Natural killer cell treated with Interleukin-12 subunit alpha and Interleukin-12 subunit beta and Interleukin-15 and Interleukin-18, amount 100 ng/mL, for 72 hours (primary cell): ENCODE measurements at regions not wholly inside any gene's neighbourhood (a gene's known extent, or its start where the extent isn't known, plus 50 kb on each side); places are given as distances from the start of the nearest gene placed in this dataset.

Experiments
- ATAC-seq, 2 donors: fragments of 150-1000 bp; cut with Tn5 transposase in 1 of 2; sonication (Bioruptor Pico), chemical (Tn5 transposase) in 1 of 2; 2 replicates each; pipeline ENCODE4 v1.10.0; 2021
- DNase-seq: peaks from one replicate; pipeline ENCODE4 v3.0.0; 2022; ENCODE audit warnings: low spot score
- H3K27ac Mint-ChIP-seq, 2 donors: 1 replicate in 1 of 2; 2 replicates in 1 of 2; pipeline ENCODE4 v1.8.0; 2022; ENCODE audit warnings: mixed read lengths in 2 of 2, mild to moderate bottlenecking in 1 of 2, moderate library complexity in 1 of 2
- H3K27me3 Mint-ChIP-seq, 2 donors: 1 replicate in 1 of 2; 2 replicates in 1 of 2; pipeline ENCODE4 v1.8.0; 2022; ENCODE audit warnings: mixed read lengths in 2 of 2
- H3K36me3 Mint-ChIP-seq: one replicate; pipeline ENCODE4 v1.8.0; 2022; ENCODE audit warnings: mixed read lengths
- H3K4me1 Mint-ChIP-seq, 2 donors: 1 replicate in 1 of 2; 2 replicates in 1 of 2; pipeline ENCODE4 v1.8.0; 2022; ENCODE audit warnings: low read depth in 2 of 2, mixed read lengths in 2 of 2, mild to moderate bottlenecking in 1 of 2
- H3K4me3 Mint-ChIP-seq: one replicate; pipeline ENCODE4 v1.8.0; 2022; ENCODE audit warnings: mixed read lengths
- H3K9me3 Mint-ChIP-seq: 2 replicates; pipeline ENCODE4 v1.8.0; 2022; ENCODE audit warnings: mixed read lengths

GRCh38 chr3:86173401-86173800 lies 817.5 kb downstream of the VGLL3 start:
- peaks cover 9% of the 10 kb centered on the region for H3K36me3 Mint-ChIP-seq
- no peaks in the 10 kb centered on the region for H3K27me3 Mint-ChIP-seq
- no peak overlapping the region for H3K4me3 Mint-ChIP-seq
- H3K27ac Mint-ChIP-seq = no peak overlapping the region
- no peaks in the 10 kb centered on the region for H3K4me1 Mint-ChIP-seq
- DNase-seq (no peak), ATAC-seq (no peak)
- peaks cover 16% of the 10 kb centered on the region for H3K9me3 Mint-ChIP-seq

DNA sequence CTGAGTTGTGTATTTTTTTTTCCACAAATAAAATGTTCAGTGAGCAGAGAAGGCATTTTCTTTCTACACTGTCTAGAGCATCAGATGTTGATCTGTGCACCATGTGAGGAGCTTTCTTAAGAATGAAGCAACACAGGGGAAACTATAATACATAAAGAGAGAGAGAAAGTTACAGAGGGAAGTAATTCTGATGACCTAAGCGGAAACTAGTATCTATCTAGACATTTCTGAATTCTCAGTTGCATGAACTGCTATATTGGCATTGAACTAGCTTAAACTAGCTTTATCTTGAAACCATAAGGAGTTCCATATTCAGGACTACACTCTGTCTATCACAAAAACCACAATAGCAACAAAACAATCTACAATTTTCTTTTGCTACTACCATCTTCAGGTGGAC lies 822.4 kb downstream of the VGLL3 start:
- no peaks in the 10 kb centered on the region for H3K4me1 Mint-ChIP-seq
- ATAC-seq = no peak

DNA sequence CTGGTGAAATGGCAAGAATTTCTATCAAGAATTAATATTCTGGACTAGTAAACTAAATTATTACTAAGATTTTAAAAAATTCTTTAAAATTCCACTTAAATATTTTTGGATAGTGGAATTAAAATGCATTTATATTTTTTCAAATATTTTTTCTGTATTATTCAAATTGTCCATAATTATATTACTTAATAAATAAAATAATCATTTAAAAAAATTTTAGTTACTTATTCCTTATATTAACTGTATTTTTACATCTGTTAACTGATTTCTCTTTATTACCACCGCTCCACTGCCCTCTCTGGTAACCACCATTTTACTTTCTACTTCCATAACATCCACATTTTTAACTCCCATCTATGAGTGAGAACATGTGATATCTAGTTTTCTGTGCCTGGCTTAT lies 828.4 kb downstream of the VGLL3 start:
- Mint-ChIP-seq H3K9me3 (peaks cover 10% of the 10 kb centered on the region), H3K4me3 (no peak overlapping the region), H3K27me3 (no peaks in the 10 kb centered on the region)

More for the DNA sequence above, 822.4 kb downstream of the VGLL3 start:
- Mint-ChIP-seq H3K27me3 (no peaks in the 10 kb centered on the region), H3K9me3 (peaks cover 10% of the 10 kb centered on the region), H3K4me3 (no peak overlapping the region), H3K36me3 (peaks cover 2% of the 10 kb centered on the region), H3K27ac (no peak overlapping the region)
- no peak for DNase-seq

GRCh38 chr3:86161493-86161892 lies 829.5 kb downstream of the VGLL3 start:
- H3K9me3 Mint-ChIP-seq = peaks cover 10% of the 10 kb centered on the region
- no peaks in the 10 kb centered on the region for H3K27me3 Mint-ChIP-seq
- no peak overlapping the region for H3K4me3 Mint-ChIP-seq
- no peaks in the 10 kb centered on the region for H3K4me1 Mint-ChIP-seq
- ATAC-seq (no peak), DNase-seq (no peak)
- no peaks in the 10 kb centered on the region for H3K36me3 Mint-ChIP-seq
- no peak overlapping the region for H3K27ac Mint-ChIP-seq

More for the DNA sequence above, 828.4 kb downstream of the VGLL3 start:
- no peak for DNase-seq
- no peak for ATAC-seq
- Mint-ChIP-seq H3K36me3 (no peaks in the 10 kb centered on the region), H3K4me1 (no peaks in the 10 kb centered on the region), H3K27ac (no peak overlapping the region)

DNA sequence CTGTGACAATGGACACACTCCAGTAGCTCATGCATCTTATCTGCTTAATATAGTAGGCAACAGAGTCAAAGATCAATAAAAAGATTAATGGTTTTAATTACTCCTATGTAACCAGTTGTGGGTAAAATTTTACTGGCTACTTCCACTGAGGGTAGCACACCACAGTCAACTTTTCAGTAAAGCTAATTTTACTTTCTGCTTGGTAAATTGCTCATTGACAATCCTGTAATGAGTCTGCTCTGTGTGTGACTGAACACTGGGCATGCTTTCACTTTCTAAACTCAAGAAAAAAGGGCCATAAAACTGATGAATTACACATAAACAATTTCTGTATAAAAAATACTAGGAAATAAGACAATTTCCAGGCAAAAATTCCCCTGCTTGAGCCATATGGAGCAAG lies 838.3 kb downstream of the VGLL3 start:
- H3K27me3 Mint-ChIP-seq = no peaks in the 10 kb centered on the region
- ATAC-seq (no peak), DNase-seq (no peak)
- H3K36me3 Mint-ChIP-seq = peaks cover 7% of the 10 kb centered on the region
- no peak overlapping the region for H3K27ac Mint-ChIP-seq
- H3K9me3 Mint-ChIP-seq = peaks cover 16% of the 10 kb centered on the region
- no peaks in the 10 kb centered on the region for H3K4me1 Mint-ChIP-seq
- H3K4me3 Mint-ChIP-seq = no peak overlapping the region

DNA sequence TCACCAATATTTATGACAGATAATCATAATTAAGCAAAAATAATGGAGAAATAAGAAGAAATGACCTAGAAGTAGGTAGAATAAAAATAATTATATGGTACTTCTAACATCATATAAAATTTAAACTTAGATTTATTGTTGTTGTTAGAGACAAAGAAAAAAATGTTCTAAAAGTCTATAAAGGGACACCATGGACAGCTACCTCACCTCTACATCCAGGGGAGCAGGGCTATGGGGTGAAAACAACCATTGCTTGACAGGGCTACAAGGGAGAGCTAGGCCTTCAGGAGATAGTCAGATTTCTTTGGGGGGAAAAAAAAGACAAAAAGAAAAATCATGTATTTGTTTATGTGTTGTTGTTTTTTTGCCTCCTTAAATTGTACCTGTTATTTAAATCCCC lies 841.9 kb downstream of the VGLL3 start:
- Mint-ChIP-seq H3K9me3 (peaks cover 17% of the 10 kb centered on the region), H3K4me3 (no peak overlapping the region), H3K4me1 (no peaks in the 10 kb centered on the region), H3K36me3 (peaks cover 12% of the 10 kb centered on the region), H3K27me3 (no peaks in the 10 kb centered on the region), H3K27ac (no peak overlapping the region)
- no peak for ATAC-seq
- no peak for DNase-seq

DNA sequence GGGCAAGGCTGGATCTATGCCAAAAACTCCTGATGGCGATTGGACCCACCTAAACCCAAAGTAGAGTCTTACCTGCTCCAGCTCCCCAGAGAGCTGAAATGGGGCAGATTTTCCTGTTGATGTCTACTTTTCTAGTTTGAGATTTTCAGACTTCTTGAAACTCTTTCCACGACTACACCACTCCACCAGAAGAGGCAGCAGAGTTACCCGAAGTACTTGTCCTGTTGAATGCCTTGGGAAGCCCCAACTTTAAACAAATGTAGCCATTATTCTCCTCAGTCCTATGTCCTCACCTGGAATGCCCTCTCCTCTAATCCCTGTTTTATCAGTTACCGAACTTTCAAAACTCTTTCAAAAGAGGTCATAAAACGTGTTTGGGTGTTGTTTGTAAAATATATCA lies 843.8 kb downstream of the VGLL3 start:
- ATAC-seq = no peak
- H3K9me3 Mint-ChIP-seq = peaks cover 19% of the 10 kb centered on the region

GRCh38 chr3:86126552-86126951 lies 864.4 kb downstream of the VGLL3 start:
- Mint-ChIP-seq H3K27ac (no peak overlapping the region), H3K27me3 (no peaks in the 10 kb centered on the region), H3K36me3 (peaks cover 5% of the 10 kb centered on the region), H3K4me1 (no peaks in the 10 kb centered on the region), H3K4me3 (no peak overlapping the region), H3K9me3 (peaks cover 12% of the 10 kb centered on the region)
- no peak for ATAC-seq
- no peak for DNase-seq

More for the DNA sequence above, 843.8 kb downstream of the VGLL3 start:
- Mint-ChIP-seq H3K4me3 (no peak overlapping the region), H3K36me3 (peaks cover 12% of the 10 kb centered on the region), H3K4me1 (no peaks in the 10 kb centered on the region), H3K27ac (no peak overlapping the region), H3K27me3 (no peaks in the 10 kb centered on the region)
- DNase-seq = no peak
